PFSK-1 (cell line): ENCODE measurements at regions not wholly inside any gene's neighbourhood (a gene's known extent, or its start where the extent isn't known, plus 50 kb on each side); places are given as distances from the start of the nearest gene placed in this dataset.

Experiments used
- POLR2AphosphoS5 ChIP-seq: IDR thresholded peaks from 2 replicates; pipeline ENCODE4 v1.6.1; 2012; ENCODE audit warnings: low read depth, mild to moderate bottlenecking, control low read depth, low read length, moderate library complexity
- REST ChIP-seq, 2 experiments: IDR thresholded peaks; 2 replicates each; pipeline versions ENCODE4 v1.6.1 to v1.8.0; 2011 to 2012; ENCODE audit warnings: low read depth in 2 of 2, low read length in 2 of 2, control low read depth in 1 of 2, inconsistent platforms in 1 of 2, mild to moderate bottlenecking in 1 of 2, moderate library complexity in 1 of 2; ENCODE audit not compliant: insufficient read depth in 1 of 2
- TAF1 ChIP-seq: IDR thresholded peaks from 2 replicates; pipeline ENCODE4 v1.6.1; 2012; ENCODE audit warnings: low read length, control low read depth, borderline replicate concordance; ENCODE audit not compliant: insufficient read depth

GRCh38 chr3:10655105-10655504 lies 149.7 kb upstream of the ATP2B2 start:
- no peak for TF ChIP-seq POLR2AphosphoS5
- TF ChIP-seq TAF1 = no peak
- TF ChIP-seq REST (IDR thresholded peaks at IDR 0.05; ENCODE audit: insufficient read depth in 1 of 2, low read depth in 2 of 2, low read length in 2 of 2) = no peak
